WTC11 (cell line): ENCODE measurements at regions not wholly inside any gene's neighbourhood (a gene's known extent, or its start where the extent isn't known, plus 50 kb on each side); places are given as distances from the start of the nearest gene placed in this dataset.

Source experiments
- CREM ChIP-seq: sonication (generic); formaldehyde crosslinking; IDR thresholded peaks from 2 replicates; pipeline ENCODE4 v1.8.1; 2022; ENCODE audit warnings: mild to moderate bottlenecking, missing genetic modification reagents, moderate library complexity
- CTCF ChIP-seq: fragments of 200-600 bp; IDR thresholded peaks from 2 replicates; pipeline ENCODE4 v1.8.0; 2022; ENCODE audit warnings: antibody characterized with exemption
- E2F5 ChIP-seq: sonication (generic); formaldehyde crosslinking; IDR thresholded peaks from 2 replicates; pipeline ENCODE4 v1.8.1; 2022; ENCODE audit warnings: mild to moderate bottlenecking, moderate library complexity, missing genetic modification reagents
- ELF4 ChIP-seq: sonication (generic); formaldehyde crosslinking; IDR thresholded peaks from 2 replicates; pipeline ENCODE4 v1.8.1; 2022; ENCODE audit warnings: low read depth, mild to moderate bottlenecking, moderate library complexity, missing genetic modification reagents
- IRF2 ChIP-seq: sonication (generic); formaldehyde crosslinking; IDR thresholded peaks from 2 replicates; pipeline ENCODE4 v1.8.0; 2022; ENCODE audit warnings: low read depth, missing genetic modification reagents, borderline replicate concordance
- KAT7 ChIP-seq: sonication (generic); formaldehyde crosslinking; IDR thresholded peaks from 2 replicates; pipeline ENCODE4 v1.8.1; 2023; ENCODE audit warnings: missing genetic modification reagents, mild to moderate bottlenecking, borderline replicate concordance
- NFATC4 ChIP-seq: fragments of 250-450 bp; sonication (Bioruptor Pico); IDR thresholded peaks from 2 replicates; pipeline ENCODE4 v1.9.0; 2021; ENCODE audit warnings: mild to moderate bottlenecking
- NR2C2 ChIP-seq: sonication (generic); formaldehyde crosslinking; IDR thresholded peaks from 2 replicates; pipeline ENCODE4 v1.8.0; 2022; ENCODE audit warnings: mild to moderate bottlenecking, missing genetic modification reagents
- TEAD4 ChIP-seq: sonication (generic); formaldehyde crosslinking; IDR thresholded peaks from 2 replicates; pipeline ENCODE4 v1.8.0; 2022; ENCODE audit warnings: mild to moderate bottlenecking, missing genetic modification reagents

GRCh38 chr5:4228708-4229107 is 633.1 kb downstream of the IRX1 start:
- TF ChIP-seq IRF2 = no peak
- no peak for TF ChIP-seq CTCF
- TF ChIP-seq E2F5 (CRISPR knock-in tag) = no peak
- TF ChIP-seq KAT7 (CRISPR knock-in tag) = no peak
- no peak for TF ChIP-seq NFATC4 (CRISPR knock-in tag)
- TF ChIP-seq CREM (CRISPR knock-in tag) = no peak
- no peak for TF ChIP-seq TEAD4 (CRISPR knock-in tag)
- no peak for TF ChIP-seq ELF4 (CRISPR knock-in tag)
- no peak for TF ChIP-seq NR2C2
